ENCODE measurements at regions not wholly inside any gene's neighbourhood (a gene's known extent, or its start where the extent isn't known, plus 50 kb on each side); places are given as distances from the start of the nearest gene placed in this dataset.

DNA sequence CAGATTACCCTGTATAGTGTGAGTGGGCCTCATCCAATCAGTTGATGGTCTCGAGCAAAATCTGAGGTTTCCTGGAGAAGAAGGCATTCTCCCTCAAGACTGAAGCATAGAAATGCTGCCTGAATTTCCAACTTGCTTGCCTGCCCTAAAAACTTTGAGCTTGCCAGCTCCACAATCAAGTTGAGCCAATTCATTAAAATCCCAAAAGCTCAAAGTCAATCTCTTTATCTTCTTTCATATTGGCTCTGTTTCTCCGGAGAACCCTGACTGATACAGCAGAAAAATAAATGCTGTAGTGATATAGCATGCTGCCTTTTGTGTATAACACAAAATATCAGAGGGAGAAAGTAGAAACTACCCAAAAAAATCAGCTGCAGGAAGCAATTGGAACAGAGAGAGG is 72.5 kb upstream of the NMUR2 start:
- no peak for TF ChIP-seq POLR2A (IDR thresholded peaks at IDR 0.05)
- TF ChIP-seq, protein P1, sequence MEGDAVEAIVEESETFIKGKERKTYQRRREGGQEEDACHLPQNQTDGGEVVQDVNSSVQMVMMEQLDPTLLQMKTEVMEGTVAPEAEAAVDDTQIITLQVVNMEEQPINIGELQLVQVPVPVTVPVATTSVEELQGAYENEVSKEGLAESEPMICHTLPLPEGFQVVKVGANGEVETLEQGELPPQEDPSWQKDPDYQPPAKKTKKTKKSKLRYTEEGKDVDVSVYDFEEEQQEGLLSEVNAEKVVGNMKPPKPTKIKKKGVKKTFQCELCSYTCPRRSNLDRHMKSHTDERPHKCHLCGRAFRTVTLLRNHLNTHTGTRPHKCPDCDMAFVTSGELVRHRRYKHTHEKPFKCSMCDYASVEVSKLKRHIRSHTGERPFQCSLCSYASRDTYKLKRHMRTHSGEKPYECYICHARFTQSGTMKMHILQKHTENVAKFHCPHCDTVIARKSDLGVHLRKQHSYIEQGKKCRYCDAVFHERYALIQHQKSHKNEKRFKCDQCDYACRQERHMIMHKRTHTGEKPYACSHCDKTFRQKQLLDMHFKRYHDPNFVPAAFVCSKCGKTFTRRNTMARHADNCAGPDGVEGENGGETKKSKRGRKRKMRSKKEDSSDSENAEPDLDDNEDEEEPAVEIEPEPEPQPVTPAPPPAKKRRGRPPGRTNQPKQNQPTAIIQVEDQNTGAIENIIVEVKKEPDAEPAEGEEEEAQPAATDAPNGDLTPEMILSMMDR (IDR thresholded peaks at IDR 0.05), result no peak
